Endothelial cell of umbilical vein (primary cell): ENCODE measurements at regions not wholly inside any gene's neighbourhood (a gene's known extent, or its start where the extent isn't known, plus 50 kb on each side); places are given as distances from the start of the nearest gene placed in this dataset.

Experiments
- CTCF ChIP-seq, 2 donors: IDR thresholded peaks; 1 replicate in 1 of 2; 2 replicates in 1 of 2; pipeline ENCODE4 v1.5.1; 2011; ENCODE audit warnings: low read length in 2 of 2, mild to moderate bottlenecking in 2 of 2, moderate library complexity in 2 of 2, control low read depth in 1 of 2, inconsistent platforms in 1 of 2, low read depth in 1 of 2; ENCODE audit not compliant: insufficient read depth in 1 of 2; ENCODE audit errors: extremely low read depth in 1 of 2
- EZH2 ChIP-seq: IDR thresholded peaks from 2 replicates; pipeline ENCODE4 v1.6.1; 2012; ENCODE audit warnings: borderline replicate concordance, low read depth, mild to moderate bottlenecking, moderate library complexity, low read length, inconsistent platforms; ENCODE audit not compliant: severe bottlenecking
- GATA2 ChIP-seq: IDR thresholded peaks from 2 replicates; pipeline ENCODE4 v1.7.0; 2011; ENCODE audit warnings: low read depth, mild to moderate bottlenecking, moderate library complexity, mixed read lengths, low read length; ENCODE audit not compliant: insufficient read length, insufficient read depth
- POLR2A ChIP-seq: IDR thresholded peaks from 2 replicates; pipeline ENCODE4 v1.6.1; 2012; ENCODE audit warnings: low read depth, mild to moderate bottlenecking, control low read depth, low read length

GRCh38 chr15:26119322-26119721 is 256.2 kb upstream of the ATP10A start:
- no peak for TF ChIP-seq EZH2
- no peak for TF ChIP-seq CTCF (IDR thresholded peaks at IDR 0.05; ENCODE audit: extremely low read depth in 1 of 2, insufficient read depth in 1 of 2, low read depth in 1 of 2, low read length in 2 of 2)
- no peak for TF ChIP-seq POLR2A
- TF ChIP-seq GATA2: no peak
